ENCODE measurements at regions not wholly inside any gene's neighbourhood (a gene's known extent, or its start where the extent isn't known, plus 50 kb on each side); places are given as distances from the start of the nearest gene placed in this dataset.
"Not testable (repeated sequence)": the region's sequence is repeated elsewhere in the genome, so short reads cannot be mapped to it uniquely, and the experiment has no call there.

DNA sequence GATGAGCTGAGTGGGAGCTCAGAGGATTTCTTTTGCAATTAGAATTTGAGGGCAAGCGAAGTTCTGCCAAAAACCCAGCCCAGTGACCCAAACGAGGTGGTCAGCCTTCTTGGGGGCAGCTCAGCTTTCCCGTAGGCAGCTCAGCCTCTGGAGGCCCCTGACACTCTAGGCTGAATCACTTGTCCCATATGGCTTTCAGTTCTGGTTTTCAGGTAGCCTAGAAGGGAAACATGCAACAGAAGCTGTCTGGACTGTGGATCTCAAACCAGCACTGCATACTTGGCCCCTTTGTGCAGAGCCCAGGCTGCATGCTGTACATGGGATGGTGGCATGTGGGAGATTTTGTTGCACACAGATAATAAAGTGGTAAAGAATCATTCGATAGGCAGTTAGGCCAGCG lies 322.8 kb downstream of the ANKRD30A start:
- H3K27ac ChIP-seq = no peak overlapping the region
- WGBS, 2 donors = 53 to 66% methylated on average over 5 of the region's 5 CpGs
- intact Hi-C loops (cut with DNase I; ENCODE audit: low total_unique reads) = no loop called here
- no peak for TF ChIP-seq POLR2A (IDR thresholded peaks at IDR 0.05)
- TF ChIP-seq, protein P1, sequence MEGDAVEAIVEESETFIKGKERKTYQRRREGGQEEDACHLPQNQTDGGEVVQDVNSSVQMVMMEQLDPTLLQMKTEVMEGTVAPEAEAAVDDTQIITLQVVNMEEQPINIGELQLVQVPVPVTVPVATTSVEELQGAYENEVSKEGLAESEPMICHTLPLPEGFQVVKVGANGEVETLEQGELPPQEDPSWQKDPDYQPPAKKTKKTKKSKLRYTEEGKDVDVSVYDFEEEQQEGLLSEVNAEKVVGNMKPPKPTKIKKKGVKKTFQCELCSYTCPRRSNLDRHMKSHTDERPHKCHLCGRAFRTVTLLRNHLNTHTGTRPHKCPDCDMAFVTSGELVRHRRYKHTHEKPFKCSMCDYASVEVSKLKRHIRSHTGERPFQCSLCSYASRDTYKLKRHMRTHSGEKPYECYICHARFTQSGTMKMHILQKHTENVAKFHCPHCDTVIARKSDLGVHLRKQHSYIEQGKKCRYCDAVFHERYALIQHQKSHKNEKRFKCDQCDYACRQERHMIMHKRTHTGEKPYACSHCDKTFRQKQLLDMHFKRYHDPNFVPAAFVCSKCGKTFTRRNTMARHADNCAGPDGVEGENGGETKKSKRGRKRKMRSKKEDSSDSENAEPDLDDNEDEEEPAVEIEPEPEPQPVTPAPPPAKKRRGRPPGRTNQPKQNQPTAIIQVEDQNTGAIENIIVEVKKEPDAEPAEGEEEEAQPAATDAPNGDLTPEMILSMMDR (IDR thresholded peaks at IDR 0.05) = no peak
- H3K4me1 ChIP-seq = no peaks in the 10 kb centered on the region
- no peak overlapping the region for H3K4me3 ChIP-seq
- DNase-seq = no peak
- no peaks in the 10 kb centered on the region for H3K27me3 ChIP-seq
- H3K9me3 ChIP-seq = no peaks in the 10 kb centered on the region
- H3K36me3 ChIP-seq (ENCODE audit: low read depth, missing control alignments) = no peaks in the 10 kb centered on the region

DNA sequence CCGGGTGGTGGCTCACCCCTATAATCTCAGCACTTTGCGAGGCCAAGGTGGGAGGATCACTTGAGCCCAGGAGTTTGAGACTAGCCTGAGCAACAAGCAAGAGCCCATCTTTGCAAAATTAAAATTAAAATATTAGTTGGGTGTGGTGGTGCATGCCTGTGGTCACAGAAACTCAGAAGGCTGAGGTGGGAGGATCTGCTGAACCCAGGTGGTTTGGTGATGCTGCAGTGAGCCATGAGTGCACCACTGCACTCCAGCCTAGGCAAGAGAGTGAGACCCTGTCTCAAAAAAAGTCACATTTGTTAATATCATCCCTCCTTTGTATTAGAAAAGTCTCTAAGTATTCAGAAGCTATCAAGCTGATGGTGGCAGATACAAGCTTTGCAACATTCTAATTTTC lies 317.5 kb downstream of the ANKRD30A start:
- Histone ChIP-seq H3K9me3 (no peaks in the 10 kb centered on the region), H3K27ac (no peak overlapping the region)
- 70 to 78% methylated on average over 2 of the region's 2 CpGs for WGBS, 2 donors

DNA sequence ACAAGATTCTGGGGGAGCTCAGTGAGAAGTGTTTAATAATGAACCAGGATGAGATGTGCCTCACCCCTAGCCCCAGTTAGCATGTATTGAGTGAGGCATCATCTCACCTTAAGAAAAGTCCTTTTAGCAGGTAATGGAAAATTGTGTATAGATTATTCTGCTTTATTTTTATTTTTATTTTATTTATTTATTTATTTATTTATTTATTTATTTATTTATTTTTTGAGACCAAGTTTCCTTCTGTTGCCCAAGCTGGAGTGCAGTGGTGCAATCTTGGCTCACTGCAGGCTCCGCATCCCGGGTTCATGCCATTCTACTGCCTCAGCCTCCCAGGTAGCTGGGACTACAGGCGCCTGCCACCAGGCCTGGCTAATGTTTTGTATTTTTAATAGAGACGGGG lies 315.8 kb downstream of the ANKRD30A start:
- H3K27me3 ChIP-seq; intact Hi-C loops (cut with DNase I; ENCODE audit: low total_unique reads); H3K36me3 ChIP-seq (ENCODE audit: low read depth, missing control alignments); H3K4me3 ChIP-seq; H3K27ac ChIP-seq; H3K4me1 ChIP-seq; DNase-seq; H3K9me3 ChIP-seq: not testable (repeated sequence)
- 94 to 96% methylated on average over 4 of the region's 4 CpGs for WGBS, 2 donors

More for the DNA sequence above, 317.5 kb downstream of the ANKRD30A start:
- no peaks in the 10 kb centered on the region for H3K4me1 ChIP-seq
- H3K27me3 ChIP-seq = no peaks in the 10 kb centered on the region
- TF ChIP-seq, protein P1 (IDR thresholded peaks at IDR 0.05) = no peak
- TF ChIP-seq POLR2A (IDR thresholded peaks at IDR 0.05) = no peak
- no peaks in the 10 kb centered on the region for H3K36me3 ChIP-seq (ENCODE audit: low read depth, missing control alignments)
- no peak overlapping the region for H3K4me3 ChIP-seq
- intact Hi-C loops (cut with DNase I; ENCODE audit: low total_unique reads) = no loop called here
- DNase-seq = no peak

DNA sequence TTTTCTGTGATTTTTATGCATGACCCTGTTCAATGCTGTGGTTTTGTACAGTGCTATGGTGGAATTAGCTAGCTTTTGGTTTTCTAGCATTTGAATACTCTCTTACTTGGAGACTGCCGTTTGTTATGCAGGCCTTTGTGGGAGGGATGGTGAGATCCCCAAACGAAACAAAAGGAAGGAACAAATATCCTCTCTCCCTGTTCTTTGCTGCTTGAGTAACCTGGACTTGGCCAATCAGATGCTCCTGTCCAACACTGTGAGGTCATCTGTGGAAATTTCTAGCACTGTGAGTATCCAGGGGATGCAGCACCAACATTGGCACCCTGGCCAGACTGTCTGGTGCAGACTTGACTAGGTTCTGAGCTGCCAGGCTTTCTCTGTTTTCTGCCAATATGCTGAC lies 314.4 kb downstream of the ANKRD30A start:
- H3K4me3 ChIP-seq = no peak overlapping the region
- H3K27ac ChIP-seq = no peak overlapping the region
- H3K9me3 ChIP-seq = no peaks in the 10 kb centered on the region
- no peak for DNase-seq
- H3K36me3 ChIP-seq (ENCODE audit: low read depth, missing control alignments) = no peaks in the 10 kb centered on the region
- intact Hi-C loops (cut with DNase I; ENCODE audit: low total_unique reads) = no loop called here
- 68 to 78% methylated on average over 2 of the region's 2 CpGs for WGBS, 2 donors
- TF ChIP-seq, protein P1 (IDR thresholded peaks at IDR 0.05) = no peak
- no peaks in the 10 kb centered on the region for H3K4me1 ChIP-seq
- no peaks in the 10 kb centered on the region for H3K27me3 ChIP-seq

DNA sequence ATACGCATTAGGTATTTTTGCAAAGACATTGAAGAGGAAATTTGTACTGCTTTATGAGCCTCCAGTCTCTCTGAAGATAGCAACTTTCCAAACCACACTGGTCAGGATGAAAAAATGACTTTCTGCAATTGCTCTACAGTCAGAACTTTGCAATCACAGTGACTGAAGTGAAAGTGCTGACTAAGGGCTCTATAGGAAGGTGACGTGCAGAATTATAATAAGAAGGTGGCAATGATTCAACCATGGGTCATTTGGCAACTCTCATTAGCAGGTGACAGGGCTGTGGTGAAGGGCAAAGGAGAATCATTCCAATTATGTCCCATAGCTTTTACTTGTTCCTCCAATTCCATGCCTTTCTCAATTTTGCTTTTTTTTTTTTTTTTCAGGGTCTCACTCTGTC lies 311.0 kb downstream of the ANKRD30A start:
- Histone ChIP-seq H3K4me1 (no peaks in the 10 kb centered on the region), H3K27ac (no peak overlapping the region), H3K9me3 (no peaks in the 10 kb centered on the region), H3K27me3 (no peaks in the 10 kb centered on the region), H3K4me3 (no peak overlapping the region), H3K36me3 (ENCODE audit: low read depth, missing control alignments) (no peaks in the 10 kb centered on the region)
- no peak for DNase-seq
- TF ChIP-seq, protein P1 (IDR thresholded peaks at IDR 0.05) = no peak
- TF ChIP-seq POLR2A (IDR thresholded peaks at IDR 0.05) = no peak
- intact Hi-C loops (cut with DNase I; ENCODE audit: low total_unique reads) = no loop called here
- 73 to 79% methylated on average over 2 of the region's 2 CpGs for WGBS, 2 donors
